ENCODE measurements at regions not wholly inside any gene's neighbourhood (a gene's known extent, or its start where the extent isn't known, plus 50 kb on each side); places are given as distances from the start of the nearest gene placed in this dataset.

- no peak for TF ChIP-seq CTCF (conservative IDR thresholded peaks at IDR 0.05; ENCODE audit: low read depth, low read length)
- TF ChIP-seq EZH2 (IDR thresholded peaks at IDR 0.05; ENCODE audit: borderline replicate concordance, low read depth, low read length, poor library complexity, severe bottlenecking) = no peak
These were observed 108.6 kb upstream of the CITED2 start for GRCh38 chr6:139483079-139483478.

All from A673 (cell line).